A549 (cell line): ENCODE measurements at regions not wholly inside any gene's neighbourhood (a gene's known extent, or its start where the extent isn't known, plus 50 kb on each side); places are given as distances from the start of the nearest gene placed in this dataset.

Experiments
- ATAC-seq, 2 experiments: fragments of 200-7000 bp in 1 of 2; fragments of >200 bp in 1 of 2; cut with Nextera tagmentation in 1 of 2; cut with Tn5 transposase in 1 of 2; 3 replicates each; pipeline versions ENCODE4 v1.8.0 to v1.9.1; 2018 to 2020; ENCODE audit warnings: mild to moderate bottlenecking in 1 of 2, moderate library complexity in 1 of 2
- CTCF ChIA-PET: fragments of 300-600 bp; sonication (Branson Sonifier 250); formaldehyde crosslinking; extraction: SDS; loops from one replicate; lab custom pipeline; 2021; ENCODE audit warnings: antibody characterized with exemption, inconsistent platforms; lab: Yijun Ruan, JAX
- POLR2A ChIA-PET: fragments of 350-600 bp; formaldehyde crosslinking; extraction: SDS; loops from one replicate; lab custom pipeline; 2021; ENCODE audit warnings: antibody characterized with exemption, inconsistent platforms; lab: Yijun Ruan, JAX
- DNase-seq, 2 experiments: peaks; one replicate each; pipeline versions ENCODE4 v3.0.0 to v3.0.0-alpha.2; 2011 to 2016; ENCODE audit warnings: low read depth in 1 of 2, low spot score in 1 of 2
- FAIRE-seq: peaks from 2 replicates; lab custom pipeline; 2011; peaks lifted over from hg19 to GRCh38; lab: Jason Lieb, UNC
- H3K27ac ChIP-seq, 2 experiments: fragments of >200 bp; sonication (Bioruptor Twin); formaldehyde crosslinking; 3 replicates each; pipeline ENCODE4 v1.5.1; 2016 to 2017
- H3K4me1 ChIP-seq: fragments of >200 bp; sonication (Bioruptor Twin); formaldehyde crosslinking; 3 replicates; pipeline ENCODE4 v1.6.1; 2016
- H3K4me2 ChIP-seq: fragments of >200 bp; sonication (Bioruptor Twin); formaldehyde crosslinking; 3 replicates; pipeline ENCODE4 v1.6.1; 2016
- H3K4me3 ChIP-seq: fragments of >200 bp; sonication (Bioruptor Twin); formaldehyde crosslinking; 3 replicates; pipeline ENCODE4 v1.5.1; 2016
- H3K9me3 ChIP-seq: fragments of >200 bp; sonication (Bioruptor Twin); formaldehyde crosslinking; 3 replicates; pipeline ENCODE4 v1.6.1; 2016
- BCL3 ChIP-seq: fragments of >200 bp; sonication (Bioruptor Twin); formaldehyde crosslinking; IDR thresholded peaks from 3 replicates; pipeline ENCODE4 v1.6.1; 2016
- BHLHE40 ChIP-seq: IDR thresholded peaks from 2 replicates; pipeline ENCODE4 v1.6.1; 2012; ENCODE audit warnings: low read depth, low read length, inconsistent platforms
- CBX8 ChIP-seq: fragments of 200-600 bp; sonication (generic); IDR thresholded peaks from 2 replicates; pipeline ENCODE4 v1.6.1; 2016
- CEBPB ChIP-seq, 2 experiments: fragments of >200 bp in 1 of 2; sonication (Bioruptor Twin) in 1 of 2; formaldehyde crosslinking in 1 of 2; IDR thresholded peaks; 2 replicates each; pipeline ENCODE4 v1.6.1; 2012 to 2016
- CTCF ChIP-seq: fragments of >200 bp; sonication (Bioruptor Twin); formaldehyde crosslinking; IDR thresholded peaks from 3 replicates; pipeline ENCODE4 v1.5.1; 2016
- E2F6 ChIP-seq: IDR thresholded peaks from 2 replicates; pipeline ENCODE4 v1.6.1; 2012; ENCODE audit warnings: low read depth, borderline replicate concordance
- EHF ChIP-seq: fragments of 250-450 bp; sonication (Bioruptor Pico); IDR thresholded peaks from 2 replicates; pipeline ENCODE4 v1.5.0; 2020; ENCODE audit warnings: mild to moderate bottlenecking
- EP300 ChIP-seq, 2 experiments: fragments of >200 bp; sonication (Bioruptor Twin); formaldehyde crosslinking; IDR thresholded peaks; 2 replicates in 1 of 2; 3 replicates in 1 of 2; pipeline ENCODE4 v1.6.1; 2016 to 2017
- ESRRA ChIP-seq: fragments of 150-350 bp; IDR thresholded peaks from 2 replicates; pipeline ENCODE4 v1.6.1; 2014; ENCODE audit warnings: mild to moderate bottlenecking, low read length, borderline replicate concordance
- FOSL2 ChIP-seq, 2 experiments: fragments of 450-650 bp in 1 of 2; fragments of >200 bp in 1 of 2; sonication (Bioruptor Twin) in 1 of 2; formaldehyde crosslinking; IDR thresholded peaks; 2 replicates each; pipeline versions ENCODE4 v1.5.0 to v1.6.1; 2016 to 2020; ENCODE audit warnings: mild to moderate bottlenecking in 1 of 2, moderate library complexity in 1 of 2
- HES2 ChIP-seq: fragments of >200 bp; sonication (Bioruptor Twin); formaldehyde crosslinking; IDR thresholded peaks from 2 replicates; pipeline ENCODE4 v1.6.1; 2016
- HEYL ChIP-seq: fragments of 250-450 bp; sonication (Bioruptor Pico); IDR thresholded peaks from 2 replicates; pipeline ENCODE4 v1.8.0; 2021; ENCODE audit warnings: mild to moderate bottlenecking, moderate library complexity
- HMGXB4 ChIP-seq: fragments of 250-450 bp; sonication (Bioruptor Pico); IDR thresholded peaks from 2 replicates; pipeline ENCODE4 v1.5.0; 2021; ENCODE audit warnings: mild to moderate bottlenecking, moderate library complexity, borderline replicate concordance
- KDM1A ChIP-seq: fragments of 200-600 bp; sonication (generic); IDR thresholded peaks from 2 replicates; pipeline ENCODE4 v1.6.1; 2016; ENCODE audit warnings: low read depth, mild to moderate bottlenecking
- KDM5A ChIP-seq: fragments of 200-600 bp; sonication (generic); IDR thresholded peaks from 2 replicates; pipeline ENCODE4 v1.6.1; 2016; ENCODE audit warnings: antibody characterized with exemption, mild to moderate bottlenecking
- MAZ ChIP-seq: fragments of 150-350 bp; IDR thresholded peaks from 2 replicates; pipeline ENCODE4 v1.6.1; 2014; ENCODE audit warnings: antibody characterized with exemption, low read depth, low read length, borderline replicate concordance
- RAD21 ChIP-seq, 2 experiments: fragments of >200 bp in 1 of 2; sonication (Bioruptor Twin) in 1 of 2; formaldehyde crosslinking in 1 of 2; IDR thresholded peaks in 1 of 2; conservative IDR thresholded peaks in 1 of 2; 2 replicates in 1 of 2; 3 replicates in 1 of 2; pipeline ENCODE4 v1.6.1; 2012 to 2018; ENCODE audit warnings: inconsistent platforms in 1 of 2
- RARB ChIP-seq: fragments of 250-450 bp; sonication (Bioruptor Pico); IDR thresholded peaks from 2 replicates; pipeline ENCODE4 v1.8.0; 2021; ENCODE audit warnings: mild to moderate bottlenecking, moderate library complexity
- RFX5 ChIP-seq: fragments of 450-650 bp; IDR thresholded peaks from 2 replicates; pipeline ENCODE4 v1.7.1; 2014; ENCODE audit warnings: antibody characterized with exemption, mild to moderate bottlenecking, moderate library complexity
- SMC3 ChIP-seq: fragments of >200 bp; sonication (Bioruptor Twin); formaldehyde crosslinking; IDR thresholded peaks from 3 replicates; pipeline ENCODE4 v1.6.1; 2018; ENCODE audit warnings: inconsistent platforms
- SREBF2 ChIP-seq: fragments of 450-650 bp; IDR thresholded peaks from 2 replicates; pipeline ENCODE4 v1.6.1; 2014; ENCODE audit warnings: mild to moderate bottlenecking, moderate library complexity
- TFCP2L1 ChIP-seq: fragments of 250-450 bp; sonication (Bioruptor Pico); IDR thresholded peaks from 2 replicates; pipeline ENCODE4 v1.5.0; 2021; ENCODE audit warnings: mild to moderate bottlenecking
- ZFP36 ChIP-seq: fragments of 450-650 bp; IDR thresholded peaks from 2 replicates; pipeline ENCODE4 v1.6.1; 2014; ENCODE audit warnings: borderline replicate concordance; ENCODE audit not compliant: partially characterized antibody
- ZNF302 ChIP-seq: fragments of 250-450 bp; sonication (Bioruptor Pico); IDR thresholded peaks from 2 replicates; pipeline ENCODE4 v1.9.0; 2021; ENCODE audit warnings: inconsistent platforms, mild to moderate bottlenecking, moderate library complexity
- WGBS: methylation state at CpG from one replicate; pipeline ENCODE4 v1.1.6; 2017; ENCODE audit errors: missing lambda C conversion rate; 5-methylcytosine and 5-hydroxymethylcytosine counted together

GRCh38 chrX:42093756-42094155 is 170.4 kb upstream of the CASK start:
- 49% methylated on average over 6 of the region's 6 CpGs for WGBS
- TF ChIP-seq CEBPB (IDR thresholded peaks at IDR 0.05) (no peak), RFX5 (no peak), E2F6 (no peak), SMC3 (no peak), HEYL (CRISPR knock-in tag) (no peak), CBX8 (no peak), BCL3 (no peak), RAD21 (conservative IDR thresholded peaks at IDR 0.05 in 1 of 2, IDR thresholded peaks at IDR 0.05 in 1 of 2) (no peak), HMGXB4 (CRISPR knock-in tag) (no peak), MAZ (no peak), KDM5A (no peak), CTCF (no peak), ESRRA (no peak), BHLHE40 (no peak)
- TF ChIP-seq, all 56 proteins: peak for 0
- DNase-seq (no peak), FAIRE-seq (no peak), ATAC-seq (no peak)
- peak overlapping the region in 1 of 2 experiments; percentile 24; a peak in 2 of 6 replicates for H3K27ac ChIP-seq
- H3K9me3 ChIP-seq, result no peaks in the 10 kb centered on the region
- no peak overlapping the region for H3K4me3 ChIP-seq
- ChIA-PET CTCF (no interaction called here), POLR2A (no interaction called here)
- peak overlapping the region; percentile 29; the same call in 2 of the 3 replicates for H3K4me2 ChIP-seq
- H3K4me1 ChIP-seq, result peaks cover 14% of the 10 kb centered on the region

GRCh38 chrX:42090395-42090794 is 167.0 kb upstream of the CASK start:
- H3K27ac ChIP-seq, result no peak overlapping the region
- DNase-seq (no peak), FAIRE-seq (peak; percentile 94), ATAC-seq (no peak)
- peaks cover 6% of the 10 kb centered on the region; the same call in 2 of the 3 replicates for H3K4me1 ChIP-seq
- no peaks in the 10 kb centered on the region for H3K9me3 ChIP-seq
- ChIA-PET POLR2A (no interaction called here), CTCF (interaction anchor here (0.9 kb wide), 1 partner anchor 15 kb away, joined by 3 read pairs; no protein-coding TSS in a partner anchor)
- WGBS, result 29% methylated on average over 1 of the region's 1 CpG
- no peak overlapping the region for H3K4me3 ChIP-seq
- no peak for TF ChIP-seq EHF (CRISPR knock-in tag)
- no peak for TF ChIP-seq ZNF302 (CRISPR knock-in tag)
- TF ChIP-seq FOSL2 (IDR thresholded peaks at IDR 0.05), result no peak
- no peak for TF ChIP-seq FOSL2 (CRISPR knock-in tag; IDR thresholded peaks at IDR 0.05)
- TF ChIP-seq HES2, result no peak
- no peak for TF ChIP-seq E2F6
- no peak for TF ChIP-seq TFCP2L1 (CRISPR knock-in tag)
- no peak for TF ChIP-seq ZFP36
- TF ChIP-seq RARB (CRISPR knock-in tag), result no peak
- TF ChIP-seq EP300 (IDR thresholded peaks at IDR 0.05), result no peak
- no peak for TF ChIP-seq BCL3
- no peak for TF ChIP-seq SREBF2
- no peak for TF ChIP-seq KDM1A
- H3K4me2 ChIP-seq, result no peak overlapping the region
